HG02610 (cell line): ENCODE measurements at regions not wholly inside any gene's neighbourhood (a gene's known extent, or its start where the extent isn't known, plus 50 kb on each side); places are given as distances from the start of the nearest gene placed in this dataset.
"Not testable (repeated sequence)": the region's sequence is repeated elsewhere in the genome, so short reads cannot be mapped to it uniquely, and the experiment has no call there.

Experiments
- ATAC-seq: cut with Tn5 transposase; IDR thresholded peaks from one replicate; pipeline ENCODE4 v1.9.1; 2021; ENCODE audit warnings: mild to moderate bottlenecking, moderate library complexity; ENCODE audit not compliant: unreplicated experiment

GRCh38 chr3:181917027-181917426 is 205.3 kb downstream of the SOX2 start:
- ATAC-seq = no peak

DNA sequence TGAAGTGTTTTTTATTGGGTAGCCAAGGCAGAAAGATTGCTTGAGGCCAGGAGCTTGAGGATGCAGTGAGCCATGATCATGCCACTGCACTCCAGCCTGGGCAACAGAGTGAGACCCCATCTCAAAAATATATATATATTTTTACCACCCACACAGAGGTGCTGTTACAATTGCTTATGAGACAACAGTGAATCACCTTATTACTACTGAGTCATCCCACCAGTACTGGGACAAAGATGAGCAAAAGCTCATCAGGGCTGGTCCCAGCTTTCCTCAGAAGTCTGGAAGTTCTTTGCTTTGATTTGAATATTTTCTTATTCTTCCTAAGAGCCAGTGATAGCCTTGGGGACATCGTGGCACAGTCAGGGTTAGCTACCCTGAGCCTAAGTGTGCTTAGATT is 207.7 kb downstream of the SOX2 start:
- no peak for ATAC-seq

DNA sequence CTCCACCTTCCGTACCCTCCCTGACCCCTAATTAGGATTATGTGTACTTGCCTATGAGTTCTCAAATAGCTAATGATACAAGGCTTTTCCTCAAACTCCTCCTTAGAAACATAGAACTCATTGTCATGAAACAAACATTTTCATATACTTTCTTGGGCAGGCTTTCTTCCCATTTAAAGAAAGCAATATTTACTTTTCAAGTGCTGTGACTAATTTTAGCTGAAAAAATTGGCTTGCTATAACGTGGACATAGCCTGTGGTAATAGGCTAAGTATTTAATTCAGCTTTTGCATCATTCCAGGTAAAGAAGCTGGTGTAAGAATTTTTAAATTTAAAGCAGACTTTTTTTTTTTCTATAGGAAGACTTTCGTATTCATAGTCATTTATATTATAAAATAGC is 208.7 kb downstream of the SOX2 start:
- no peak for ATAC-seq

GRCh38 chr3:181921220-181921619 is 209.5 kb downstream of the SOX2 start:
- ATAC-seq = peak; percentile 83

- not testable (repeated sequence) for ATAC-seq
These were observed 214.1 kb downstream of the SOX2 start for GRCh38 chr3:181925841-181926240.

DNA sequence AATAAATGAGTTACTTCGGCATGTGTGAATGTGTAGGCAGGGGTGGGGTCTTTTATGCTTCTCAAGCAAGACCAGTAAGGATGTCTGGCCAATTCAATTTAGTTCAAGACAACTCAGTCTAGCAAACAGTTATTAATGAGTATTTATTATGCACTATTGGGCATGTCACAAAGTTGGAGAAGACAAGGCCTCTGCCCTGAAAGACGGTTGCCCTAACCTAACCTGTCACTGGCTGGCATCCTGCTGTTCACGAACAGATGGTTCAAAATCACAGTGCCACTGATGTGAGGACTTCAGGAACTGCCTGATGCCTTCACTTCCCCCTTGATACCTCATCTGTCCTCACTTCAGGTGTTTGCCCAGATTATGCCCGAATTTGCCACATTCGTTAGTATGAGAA is 217.8 kb downstream of the SOX2 start:
- ATAC-seq = no peak

GRCh38 chr3:181930105-181930504 is 218.4 kb downstream of the SOX2 start:
- ATAC-seq = no peak

DNA sequence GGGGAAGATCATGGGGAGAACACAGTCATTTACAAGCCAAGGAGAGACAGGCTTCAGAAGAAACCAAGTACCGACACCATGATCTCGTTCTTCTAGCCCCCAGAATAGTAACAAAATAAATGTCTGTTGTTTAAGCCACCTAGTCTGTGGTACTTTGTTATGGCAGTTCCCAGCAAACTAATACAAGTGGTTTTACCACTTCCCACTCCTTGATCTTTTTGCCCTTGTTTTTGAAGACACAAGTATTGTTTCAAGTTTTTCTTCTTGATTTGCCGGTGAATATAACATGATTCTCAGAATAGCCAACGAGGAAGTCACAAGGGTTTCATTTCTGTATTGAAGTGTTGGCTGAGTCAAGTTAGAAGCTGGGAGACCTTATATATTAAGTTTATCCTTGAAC is 220.3 kb downstream of the SOX2 start:
- no peak for ATAC-seq

DNA sequence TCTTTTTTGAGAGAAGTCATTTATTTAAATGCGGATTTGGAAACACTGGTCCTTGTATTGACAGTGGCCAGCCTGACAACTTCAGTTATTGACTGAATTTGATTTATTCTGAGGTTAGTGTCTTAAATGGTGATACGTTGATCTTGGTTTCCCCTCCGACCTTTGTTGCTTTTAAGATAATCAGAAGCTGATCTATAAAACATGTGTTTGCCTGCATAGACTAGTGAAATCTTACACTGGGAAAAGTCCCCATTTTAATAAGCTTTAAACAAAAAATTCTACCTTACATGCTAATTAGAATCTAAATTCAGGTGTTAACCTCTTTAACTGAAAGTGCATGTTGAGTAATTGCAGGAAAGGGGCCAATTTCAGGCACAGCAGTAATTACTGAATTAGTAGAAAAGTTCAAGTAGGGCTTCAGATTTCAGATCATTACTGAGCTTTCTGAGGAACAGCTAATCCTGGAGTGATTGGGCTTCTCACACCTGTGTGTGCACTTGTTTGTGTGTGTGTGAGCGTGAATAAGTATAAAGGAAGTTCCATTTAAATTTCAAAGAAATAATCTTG is 221.4 kb downstream of the SOX2 start:
- no peak for ATAC-seq

DNA sequence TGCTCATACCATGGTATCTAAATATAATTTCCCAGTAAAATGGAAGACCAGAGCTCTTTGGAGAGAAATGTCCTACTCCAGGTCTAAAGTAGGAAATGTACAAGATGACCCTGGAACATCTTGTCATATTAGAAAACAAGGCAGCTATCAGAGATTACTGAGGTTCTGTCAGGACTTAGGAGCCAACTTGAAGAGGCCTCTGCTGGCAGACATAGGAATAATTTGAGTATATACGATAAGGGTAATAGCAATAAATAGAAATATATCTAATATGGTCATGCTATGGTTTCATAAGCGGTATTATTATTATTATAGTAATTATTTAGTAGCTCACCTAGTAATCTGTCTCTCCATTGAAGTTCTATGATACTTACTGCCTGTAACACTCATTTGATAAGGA is 224.2 kb downstream of the SOX2 start:
- no peak for ATAC-seq

DNA sequence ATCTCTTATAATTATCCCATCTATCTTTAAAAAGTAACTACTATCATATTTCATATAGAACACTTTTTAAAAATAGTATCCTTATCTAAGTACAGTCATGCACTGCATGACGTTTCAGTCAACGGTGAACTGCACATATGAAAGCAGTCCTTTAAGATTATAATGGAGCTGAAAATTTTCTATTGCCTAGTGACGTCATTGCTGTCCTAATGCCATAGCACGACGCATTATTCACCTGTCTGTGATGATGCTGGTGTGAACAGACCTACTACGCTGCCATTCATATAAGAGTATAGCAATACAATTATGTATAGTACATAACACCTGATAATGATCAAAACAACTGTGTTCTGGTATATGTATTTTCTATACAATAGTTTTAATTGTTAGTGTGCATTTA is 225.0 kb downstream of the SOX2 start:
- no peak for ATAC-seq

DNA sequence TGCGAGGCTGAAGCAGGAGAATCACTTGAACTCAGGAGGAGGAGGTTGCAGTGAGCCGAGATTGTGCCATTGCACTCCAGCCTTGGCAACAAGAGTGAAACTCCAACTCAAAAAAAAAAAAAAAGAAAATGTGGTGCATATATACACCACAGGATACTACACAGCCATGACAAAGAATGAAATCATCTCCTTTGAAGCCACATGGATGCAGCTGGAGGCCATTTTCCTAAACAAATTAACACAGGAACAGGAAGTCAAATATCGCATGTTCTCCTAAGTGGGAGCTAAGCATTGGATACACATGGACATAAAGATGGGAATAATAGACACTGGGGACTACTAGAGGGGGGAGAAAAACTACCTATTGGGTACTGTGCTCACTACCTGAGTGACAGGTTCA is 226.9 kb downstream of the SOX2 start:
- ATAC-seq = not testable (repeated sequence)

DNA sequence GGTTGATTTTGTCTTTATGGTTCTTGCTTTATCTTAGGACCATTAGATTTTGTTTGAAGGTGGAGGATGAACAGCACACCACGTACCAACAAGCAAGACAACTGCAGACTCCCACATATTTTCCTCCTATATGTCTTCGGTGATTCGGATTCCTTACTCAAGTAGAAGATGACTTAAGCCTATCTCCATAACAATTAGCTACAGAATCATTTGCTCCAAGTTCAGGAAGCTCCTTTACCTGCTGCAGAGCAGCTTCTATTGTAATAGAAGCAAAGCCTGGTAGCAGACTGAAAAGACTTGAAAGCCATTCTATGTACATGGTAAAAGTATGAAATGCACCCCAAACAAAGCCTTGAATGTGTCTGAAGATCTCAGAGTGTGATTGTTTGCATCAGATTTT is 229.0 kb downstream of the SOX2 start:
- ATAC-seq = no peak

DNA sequence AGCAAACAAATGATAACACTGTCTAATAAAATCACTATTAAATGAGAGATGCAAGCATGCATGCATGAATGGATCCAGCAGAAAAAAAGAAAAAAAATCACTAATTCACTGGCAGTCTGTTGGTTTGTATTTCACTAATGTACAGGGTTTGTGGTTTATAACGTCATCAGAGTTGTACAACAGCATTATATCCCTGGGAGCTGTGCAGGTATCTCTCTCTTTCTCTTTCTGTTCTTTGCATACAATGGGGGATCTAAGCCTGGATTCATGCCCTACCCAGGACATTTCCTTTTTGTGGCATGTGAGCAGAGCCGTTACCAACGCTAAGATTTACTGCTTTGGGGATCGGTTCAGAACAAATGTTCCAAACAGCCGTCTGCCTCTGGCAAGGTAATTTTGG is 229.5 kb downstream of the SOX2 start:
- ATAC-seq = no peak

GRCh38 chr3:181943285-181943684 is 231.6 kb downstream of the SOX2 start:
- ATAC-seq = no peak

DNA sequence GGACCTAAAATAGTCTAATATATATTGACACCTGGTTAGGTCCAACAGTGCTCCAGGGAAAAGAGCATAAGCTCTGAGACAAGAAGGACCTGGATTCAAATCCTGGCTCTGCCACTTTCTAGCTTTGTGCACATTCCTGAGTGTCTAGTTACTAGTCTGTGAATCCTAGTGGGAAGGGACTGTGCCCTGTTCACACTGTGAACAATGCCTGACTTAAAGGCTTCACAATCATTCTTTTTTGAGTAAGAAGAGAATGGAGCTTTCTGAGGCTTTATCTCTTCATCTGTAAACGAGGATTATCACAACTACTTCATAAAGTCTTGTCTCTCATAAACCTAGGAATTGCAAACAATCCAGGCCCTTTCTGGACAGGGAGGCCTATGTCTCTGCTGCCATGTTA is 235.9 kb downstream of the SOX2 start:
- ATAC-seq = no peak

DNA sequence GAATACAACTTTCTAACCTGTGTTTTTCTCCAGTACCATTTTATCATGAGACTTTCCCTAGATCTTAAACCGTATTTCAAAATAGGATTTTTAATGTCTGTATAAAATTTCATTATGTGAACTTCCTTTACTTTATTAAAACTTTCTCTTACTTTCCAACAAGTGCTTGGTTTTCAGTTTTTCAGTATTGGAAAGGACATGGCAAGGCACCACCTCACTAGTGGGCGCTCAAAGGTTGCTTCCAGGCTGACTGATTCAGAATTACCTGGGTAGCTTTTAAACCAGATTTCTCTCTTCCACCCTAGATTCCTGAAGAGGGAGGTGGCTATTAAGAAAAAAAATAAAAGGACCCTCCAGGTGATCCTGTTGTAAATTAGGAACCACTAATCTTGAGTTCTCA is 236.6 kb downstream of the SOX2 start:
- no peak for ATAC-seq

DNA sequence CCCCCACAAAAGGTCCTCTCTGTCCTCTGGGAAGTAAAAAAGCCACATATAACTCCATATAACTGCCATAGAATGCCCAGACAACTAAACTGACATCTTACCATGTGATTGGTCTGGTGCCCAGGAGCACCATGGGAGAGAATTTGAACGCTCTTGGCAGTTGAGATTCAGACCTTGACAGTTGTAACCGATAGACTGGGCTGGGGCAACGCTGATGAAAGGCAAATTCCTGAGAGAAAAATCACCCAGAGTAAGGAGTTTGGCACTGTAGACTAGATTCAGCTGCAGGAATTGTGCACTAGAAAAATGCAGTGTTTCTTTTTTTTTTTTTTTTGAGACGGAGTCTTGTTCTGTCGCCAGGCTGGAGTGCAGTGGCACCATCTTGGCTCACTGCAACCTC is 240.5 kb downstream of the SOX2 start:
- no peak for ATAC-seq

GRCh38 chr3:181952929-181953328 is 241.2 kb downstream of the SOX2 start:
- ATAC-seq = no peak

- ATAC-seq = no peak
These were observed 243.8 kb downstream of the SOX2 start for GRCh38 chr3:181955566-181955965.

- ATAC-seq = no peak
These were observed 244.4 kb downstream of the SOX2 start for GRCh38 chr3:181956122-181956521.

- no peak for ATAC-seq
These were observed 254.7 kb downstream of the SOX2 start for GRCh38 chr3:181966393-181966792.

- no peak for ATAC-seq
These were observed 258.2 kb downstream of the SOX2 start for GRCh38 chr3:181969925-181970324.

DNA sequence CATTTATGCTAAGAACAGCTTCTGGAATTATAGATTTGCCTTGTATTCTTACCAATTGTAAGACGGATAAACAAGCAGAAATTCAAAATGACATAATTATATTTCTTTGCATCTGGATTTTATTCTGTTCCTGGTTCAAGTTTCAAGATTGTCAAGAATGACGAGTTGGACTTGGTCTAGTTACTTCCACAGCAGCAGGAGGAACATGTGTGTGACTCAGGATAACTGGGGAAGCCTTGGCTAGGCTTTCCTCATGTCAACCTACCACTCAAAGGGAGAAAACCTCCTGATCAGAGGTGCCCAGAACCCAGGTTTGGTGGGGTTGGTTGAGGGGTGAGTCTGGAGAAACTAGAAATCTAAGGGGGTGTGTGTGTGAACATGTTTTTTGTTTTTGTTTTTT is 259.7 kb downstream of the SOX2 start:
- no peak for ATAC-seq
